HG03175 (cell line): ENCODE measurements at regions not wholly inside any gene's neighbourhood (a gene's known extent, or its start where the extent isn't known, plus 50 kb on each side); places are given as distances from the start of the nearest gene placed in this dataset.
"Not testable (repeated sequence)": the region's sequence is repeated elsewhere in the genome, so short reads cannot be mapped to it uniquely, and the experiment has no call there.

Experiments used
- ATAC-seq: cut with Tn5 transposase; IDR thresholded peaks from one replicate; pipeline ENCODE4 v1.9.1; 2021; ENCODE audit warnings: mild to moderate bottlenecking, moderate library complexity; ENCODE audit not compliant: unreplicated experiment

DNA sequence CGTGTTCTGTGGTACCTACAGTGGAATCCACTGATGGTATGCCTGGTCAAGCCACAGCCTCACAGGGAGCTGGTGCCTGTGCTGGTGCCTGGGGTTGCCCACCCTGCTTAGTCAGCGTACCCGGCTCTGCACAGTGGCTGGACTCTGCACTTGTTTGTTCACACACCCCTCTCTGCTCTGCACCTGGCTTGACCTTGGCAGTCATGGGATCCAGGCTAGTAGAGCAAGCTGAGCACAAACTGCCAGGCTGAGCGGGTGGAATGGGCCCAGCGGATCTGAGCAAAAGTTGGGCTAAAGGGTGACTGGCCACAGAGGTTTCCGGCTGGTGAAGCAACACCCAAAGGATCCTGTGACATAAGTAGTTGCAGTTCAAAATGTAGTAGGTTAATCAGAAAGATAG, 163.5 kb downstream of the CDH19 start:
- ATAC-seq: no peak

DNA sequence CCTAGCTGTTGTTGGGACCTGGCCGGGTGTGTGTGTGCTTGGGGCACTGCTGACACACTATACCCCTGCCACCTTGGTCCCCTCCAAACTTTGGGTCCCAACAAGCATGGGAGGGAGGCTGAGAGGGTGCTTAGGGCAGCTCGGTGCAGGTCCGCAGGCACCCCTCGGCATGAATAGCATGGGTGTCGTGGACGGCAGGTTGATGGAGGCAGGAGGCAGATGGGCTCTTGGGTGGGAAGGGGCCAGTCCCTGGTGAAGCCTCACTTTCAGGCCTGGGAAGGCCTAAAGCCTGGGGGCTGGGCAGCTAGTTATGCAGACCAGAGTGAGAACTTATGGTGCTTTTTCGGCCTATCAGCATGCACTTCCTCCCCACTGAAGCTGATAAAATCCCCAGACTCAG, 164.2 kb downstream of the CDH19 start:
- ATAC-seq: no peak

DNA sequence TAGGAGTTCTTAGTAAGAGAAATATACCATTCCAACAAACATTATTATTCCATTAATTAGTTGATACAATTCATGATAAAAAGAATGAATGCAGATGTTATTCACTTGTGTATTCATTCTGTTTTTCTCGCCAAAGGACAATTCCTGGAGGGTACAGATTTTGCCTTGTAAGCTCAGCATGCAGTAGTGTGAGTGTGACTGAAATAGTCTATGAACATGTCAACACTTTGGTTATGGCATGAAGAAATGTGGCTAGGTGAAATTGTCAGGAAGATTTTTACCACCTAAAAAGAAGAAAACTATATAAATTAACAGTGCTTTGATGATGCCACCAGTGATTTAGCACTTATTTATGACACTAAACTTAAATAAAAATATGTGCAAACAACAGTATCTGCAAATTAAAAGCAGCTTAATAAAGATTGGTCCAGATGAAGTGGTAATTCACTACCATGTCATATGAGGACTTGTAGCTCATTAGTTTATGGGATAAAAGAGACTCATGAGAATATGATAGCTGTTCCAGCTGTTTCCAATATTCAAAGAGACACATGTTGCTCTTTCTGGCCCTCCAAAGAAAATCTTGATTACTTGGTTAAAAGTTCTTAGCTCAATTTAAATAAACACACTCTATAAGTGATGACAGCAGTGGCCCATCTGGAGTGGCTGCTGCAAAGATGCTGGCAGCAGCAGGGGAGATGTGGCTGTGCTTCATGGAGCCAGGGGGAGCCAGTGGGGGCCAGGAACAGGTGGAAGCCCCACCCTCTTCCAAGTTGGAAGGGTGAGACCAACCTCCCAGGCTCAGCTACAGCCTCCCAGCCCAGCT, 165.0 kb downstream of the CDH19 start:
- no peak for ATAC-seq

DNA sequence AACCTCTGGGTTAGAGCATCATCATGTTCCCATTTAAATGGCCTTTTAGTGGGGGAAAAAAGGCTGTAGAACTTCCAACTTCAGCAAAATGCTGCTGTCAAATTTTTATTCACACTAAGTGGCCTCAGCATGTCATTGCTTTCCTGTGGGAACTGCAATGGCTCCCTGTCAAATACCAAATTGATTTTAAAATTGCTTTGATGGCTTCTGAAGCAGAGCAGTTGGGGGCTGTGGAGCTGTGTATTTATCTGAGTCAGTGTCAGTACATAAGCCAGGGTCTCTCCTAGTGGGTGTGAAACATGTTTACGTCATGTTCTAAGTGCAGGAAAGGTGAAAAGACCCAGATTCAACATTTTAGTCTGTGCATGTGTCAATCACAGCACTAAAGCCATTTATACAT, 171.3 kb downstream of the CDH19 start:
- no peak for ATAC-seq

DNA sequence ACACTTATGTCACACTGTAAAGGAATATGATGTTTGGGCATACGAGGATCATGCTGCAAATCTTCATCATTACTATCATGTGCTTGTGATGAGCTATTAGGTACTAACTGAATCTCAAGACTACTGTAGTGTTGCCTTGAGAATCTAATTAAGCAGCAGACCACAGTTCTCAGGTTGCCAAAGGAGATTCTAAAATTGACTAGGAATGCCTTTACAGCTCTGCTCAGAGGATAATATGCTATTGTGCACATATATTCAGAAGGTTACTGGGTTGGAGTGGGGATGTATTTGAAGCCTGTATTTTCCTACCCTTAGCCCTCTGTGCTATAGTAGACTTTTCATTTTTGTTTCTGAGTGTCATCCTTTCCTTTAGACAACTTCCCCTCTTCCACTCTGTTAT, 175.1 kb downstream of the CDH19 start:
- no peak for ATAC-seq

DNA sequence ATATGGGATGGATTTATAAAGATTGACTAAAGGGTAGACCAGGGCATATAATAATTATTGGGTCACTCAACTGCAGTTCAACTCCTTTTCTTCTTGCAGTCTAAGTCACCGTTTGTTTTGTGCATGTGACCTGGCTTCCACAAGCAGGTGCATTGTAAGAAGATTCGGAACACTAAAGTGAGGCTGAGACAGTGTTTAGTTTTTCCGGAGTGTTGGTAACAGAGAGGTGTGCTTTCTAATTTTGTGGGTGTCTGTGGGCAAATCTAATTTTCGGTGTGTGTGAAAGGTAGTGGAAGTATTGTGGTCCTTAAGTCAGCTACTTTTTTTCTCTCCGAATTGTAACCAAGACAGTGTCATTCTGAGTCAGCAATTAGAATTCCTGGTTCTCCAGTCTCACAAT, 184.5 kb downstream of the CDH19 start:
- ATAC-seq: no peak

DNA sequence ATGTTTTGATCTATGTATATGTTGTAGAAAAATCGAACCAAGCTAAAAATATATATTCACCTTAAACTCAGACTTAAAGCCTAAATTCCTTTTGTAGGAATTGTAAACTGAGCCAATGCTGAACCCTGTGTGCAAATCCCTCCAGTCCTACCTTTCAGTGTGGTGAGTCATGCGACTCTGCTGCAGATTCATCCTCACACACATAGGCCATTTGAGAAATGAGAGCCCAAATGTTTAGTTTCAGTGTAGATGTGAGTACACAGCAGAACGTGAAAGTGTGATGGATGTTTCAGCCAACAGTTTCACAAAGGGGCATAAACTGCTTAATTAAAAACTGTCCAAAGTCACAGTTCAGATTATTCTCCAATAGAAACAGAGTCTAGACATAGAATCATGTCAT, 193.2 kb downstream of the CDH19 start:
- ATAC-seq: no peak

DNA sequence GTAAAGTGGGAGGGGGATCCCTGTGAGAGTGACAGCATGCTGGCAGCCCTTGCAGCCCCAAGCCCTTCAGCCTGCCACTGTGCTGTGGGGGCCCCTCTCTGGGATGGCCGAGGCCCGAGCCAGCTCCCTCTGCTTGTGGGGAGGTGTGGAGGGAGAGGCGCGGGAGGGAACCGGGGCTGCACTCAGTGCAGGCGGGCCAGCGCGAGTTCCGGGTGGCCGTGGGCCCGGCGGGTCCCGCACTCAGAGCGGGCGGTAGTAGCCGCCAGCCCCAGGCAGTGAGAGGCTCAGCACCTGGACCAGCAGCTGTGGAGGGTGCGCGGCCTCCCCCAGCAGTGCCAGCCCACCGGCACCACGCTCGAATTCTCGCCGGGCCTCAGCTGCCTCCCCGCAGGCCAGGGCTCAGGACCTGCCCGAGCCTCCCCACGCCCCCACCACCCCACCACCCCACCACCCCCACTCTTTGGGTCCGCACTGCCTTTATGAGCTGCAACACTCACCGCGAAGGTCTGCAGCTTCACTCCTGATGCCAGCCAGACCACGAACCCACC, 208.1 kb downstream of the CDH19 start:
- no peak for ATAC-seq

DNA sequence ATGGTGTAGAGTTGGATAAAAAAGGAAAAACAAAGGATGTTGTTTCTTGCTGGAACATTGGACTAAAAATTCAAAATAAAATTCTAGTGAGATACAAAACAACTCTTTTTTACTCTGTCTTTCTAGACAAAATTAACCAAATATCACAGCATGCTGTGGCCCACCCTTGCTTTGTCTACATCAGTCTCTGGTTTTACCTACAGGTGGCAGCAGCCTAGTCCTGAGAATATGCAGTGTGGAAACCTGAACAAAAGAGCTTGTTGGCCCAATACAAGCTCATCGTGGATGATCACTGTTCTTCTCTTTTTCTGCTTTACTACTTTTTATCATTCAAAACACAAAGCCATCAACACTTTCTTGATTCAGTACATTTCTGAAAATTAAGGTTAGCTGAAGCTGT, 210.4 kb downstream of the CDH19 start:
- no peak for ATAC-seq

DNA sequence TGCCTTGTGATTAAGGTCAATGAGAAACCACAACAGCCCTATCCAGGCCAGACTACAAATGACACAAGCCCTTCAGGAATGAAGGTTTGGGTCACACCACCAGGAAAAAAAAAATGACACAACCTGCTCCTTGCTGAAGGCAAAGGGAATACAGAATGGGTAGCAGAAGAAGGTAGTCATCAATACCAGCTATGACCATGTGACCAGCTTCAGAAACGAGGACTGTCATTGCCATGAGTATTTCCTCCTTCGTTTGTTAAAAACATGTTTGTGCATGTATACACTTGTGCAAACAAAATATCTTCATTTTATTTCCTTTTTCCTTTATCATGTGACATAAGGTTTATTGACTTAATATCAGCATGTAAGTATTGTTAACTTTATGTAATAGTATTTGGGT, 226.6 kb downstream of the CDH19 start:
- ATAC-seq: no peak

DNA sequence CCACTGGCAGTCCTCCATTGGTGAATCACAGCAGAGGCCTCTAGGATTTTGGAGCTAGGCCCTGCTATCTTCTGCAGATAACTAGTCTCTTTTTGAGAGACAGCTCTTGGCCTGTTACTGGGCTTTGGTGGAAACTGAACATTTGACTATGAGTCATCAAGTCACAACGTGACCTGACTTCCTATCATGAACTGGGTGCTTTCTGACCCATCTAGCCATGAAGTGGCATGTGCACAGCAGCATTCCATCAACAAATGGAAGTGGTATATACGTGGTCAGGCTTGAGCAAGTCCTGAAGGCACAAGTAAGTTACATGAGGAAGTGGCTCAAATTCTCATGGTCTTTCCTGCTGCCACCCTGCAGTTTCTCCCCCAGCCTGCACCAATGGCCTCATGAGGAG, 228.5 kb downstream of the CDH19 start:
- not testable (repeated sequence) for ATAC-seq

DNA sequence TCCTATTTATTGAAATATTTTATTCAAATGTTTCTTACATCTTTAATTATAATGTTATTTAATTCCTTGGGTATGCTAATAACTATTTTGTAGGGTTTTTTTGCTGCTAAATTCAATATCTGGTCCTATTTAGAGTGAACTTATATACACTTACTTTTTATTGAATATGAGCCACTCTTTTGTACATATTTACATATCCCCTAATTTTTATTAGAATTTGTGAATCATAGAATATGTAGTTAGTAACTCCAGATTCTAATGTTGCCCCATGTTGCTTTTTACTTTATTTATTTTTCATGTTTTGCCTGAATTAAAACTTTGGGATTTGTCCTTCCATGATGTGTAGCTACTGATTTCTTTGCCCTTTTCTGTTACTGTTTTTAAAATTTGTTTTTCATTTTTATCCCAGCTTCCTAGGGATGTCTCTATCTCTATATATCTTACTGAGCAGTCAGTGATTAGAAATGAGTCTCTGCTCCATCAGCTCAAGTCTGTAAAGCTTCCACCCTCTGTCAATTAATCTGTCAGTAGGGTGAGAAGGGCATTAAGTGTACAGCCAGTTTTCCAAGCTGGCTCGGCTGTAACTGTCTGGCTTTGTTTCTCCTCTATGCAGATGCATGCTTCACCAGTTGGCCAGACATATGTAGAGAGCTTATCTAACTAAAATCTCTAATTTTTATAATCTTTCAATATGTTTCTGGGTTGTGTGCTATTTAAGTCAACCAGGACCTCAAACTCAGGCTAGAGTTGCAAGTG, 256.9 kb downstream of the CDH19 start:
- no peak for ATAC-seq

DNA sequence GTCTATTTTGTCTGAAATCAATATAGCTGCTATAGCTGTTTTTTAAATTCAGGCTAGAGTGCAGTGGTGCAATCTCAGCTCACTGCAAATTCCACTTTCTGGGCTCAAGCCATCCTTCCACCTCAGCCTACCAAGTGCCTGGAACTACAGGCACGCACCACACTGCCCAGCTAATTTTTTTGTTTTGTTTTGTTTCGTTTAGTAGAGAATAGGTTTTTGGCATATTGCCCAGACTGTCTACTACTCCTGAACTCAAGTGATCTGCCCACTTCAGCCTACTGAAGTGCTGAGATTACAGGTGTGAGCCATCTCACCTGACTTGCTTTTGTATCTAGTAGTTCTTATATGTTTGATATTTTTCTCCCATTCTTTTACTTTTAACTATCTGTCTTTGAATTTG, 259.7 kb downstream of the CDH19 start:
- no peak for ATAC-seq

DNA sequence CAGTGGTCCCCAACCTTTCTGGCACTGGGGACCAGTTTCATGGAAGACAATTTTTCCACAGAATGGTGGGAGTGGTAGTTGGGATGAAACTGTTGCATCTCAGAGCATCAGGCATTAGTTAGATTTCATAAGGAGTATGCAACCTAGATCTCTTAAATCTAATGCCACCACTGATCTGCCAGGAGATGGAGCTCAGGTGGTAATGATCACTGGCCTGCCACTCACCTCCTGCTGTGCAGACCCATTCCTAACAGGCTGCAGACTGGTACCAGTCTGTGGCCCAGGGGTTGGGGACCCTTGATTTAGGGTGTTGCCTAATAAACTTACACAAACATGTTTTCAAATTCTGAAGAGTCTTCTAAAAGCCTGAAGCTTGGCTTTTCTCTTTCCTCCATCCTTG, 261.3 kb downstream of the CDH19 start:
- no peak for ATAC-seq

DNA sequence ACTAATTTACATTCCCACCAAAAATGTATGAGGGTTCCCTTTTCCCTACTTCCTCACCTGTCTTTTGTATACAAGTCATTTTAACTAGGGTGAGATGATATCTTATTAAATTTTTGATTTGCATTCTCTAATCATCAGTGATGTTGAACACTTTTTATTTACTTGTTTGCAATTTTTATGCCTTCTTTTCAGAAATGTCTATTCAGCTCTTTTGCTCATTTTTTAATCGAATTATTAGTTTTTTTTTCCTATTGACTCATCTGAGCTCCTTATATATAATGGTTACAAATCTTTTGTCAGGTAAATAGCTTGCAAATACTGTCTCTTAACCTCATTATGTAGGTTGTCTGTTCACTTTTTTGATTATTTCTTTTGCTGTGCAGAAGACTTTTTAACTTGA, 269.4 kb downstream of the CDH19 start:
- ATAC-seq: no peak

DNA sequence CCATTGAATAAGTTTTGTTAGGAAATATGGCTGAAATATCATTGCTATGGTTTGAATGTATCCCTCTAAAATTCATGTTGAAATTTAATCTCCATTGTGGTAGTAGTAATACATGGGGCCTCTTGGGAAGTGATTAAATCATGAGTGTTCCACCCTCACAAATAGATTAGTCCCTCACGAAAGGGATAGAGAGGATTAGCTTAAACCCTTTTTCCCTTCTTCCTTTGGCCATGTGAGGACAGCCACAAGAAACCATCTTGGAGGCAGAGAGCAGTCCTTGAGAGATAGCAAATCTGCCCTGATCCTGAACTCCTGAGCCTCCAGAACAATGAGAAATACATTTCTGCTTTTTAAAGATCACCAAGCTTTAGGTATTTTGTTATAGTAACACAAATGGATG, 274.2 kb downstream of the CDH19 start:
- ATAC-seq: no peak

DNA sequence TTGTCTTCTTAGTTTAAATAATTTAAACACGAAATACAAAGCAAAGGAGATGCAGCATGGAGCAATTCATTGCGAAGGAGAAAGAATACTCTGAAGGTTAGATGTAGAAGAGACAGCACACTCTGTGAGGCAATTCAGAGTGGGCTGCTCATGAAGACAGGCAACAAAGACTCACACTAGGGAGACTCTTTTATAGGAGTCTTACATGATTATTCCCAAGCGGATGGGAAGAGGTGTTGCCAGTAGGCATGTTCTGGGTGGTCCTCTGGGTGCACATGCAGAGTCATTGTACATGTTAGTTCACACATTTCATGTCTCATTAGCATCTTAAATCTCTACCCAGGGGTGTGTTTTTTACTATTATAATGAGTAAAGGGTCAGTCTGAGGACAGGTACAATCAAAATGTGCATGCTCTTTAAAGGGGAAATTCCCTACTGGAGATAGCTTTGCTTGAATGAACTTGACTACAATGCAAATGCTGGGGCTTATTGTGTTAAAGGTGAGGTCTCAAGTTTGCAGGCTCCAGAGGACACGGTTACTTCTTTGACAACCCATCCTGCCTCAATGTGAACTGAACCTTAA, 275.5 kb downstream of the CDH19 start:
- no peak for ATAC-seq

DNA sequence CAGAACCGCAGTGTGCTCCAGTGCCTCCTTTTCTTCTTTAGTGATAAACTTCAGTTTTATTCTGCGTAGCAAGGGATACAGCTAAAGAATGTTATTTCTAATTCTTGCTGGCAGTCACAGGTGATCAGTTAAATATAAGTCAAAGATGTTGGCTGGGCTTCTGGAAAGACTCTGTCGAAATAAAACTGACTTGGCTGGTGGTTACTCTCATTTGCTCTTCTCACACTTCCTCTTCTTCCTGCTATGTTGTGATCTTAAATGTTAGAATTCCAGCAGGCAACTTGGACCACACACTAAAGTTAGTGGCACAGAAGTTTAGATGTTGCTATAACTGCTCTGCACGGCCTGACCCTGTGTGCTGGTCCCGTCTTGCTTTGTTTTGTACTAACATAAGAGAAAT, 278.6 kb downstream of the CDH19 start:
- ATAC-seq: no peak

DNA sequence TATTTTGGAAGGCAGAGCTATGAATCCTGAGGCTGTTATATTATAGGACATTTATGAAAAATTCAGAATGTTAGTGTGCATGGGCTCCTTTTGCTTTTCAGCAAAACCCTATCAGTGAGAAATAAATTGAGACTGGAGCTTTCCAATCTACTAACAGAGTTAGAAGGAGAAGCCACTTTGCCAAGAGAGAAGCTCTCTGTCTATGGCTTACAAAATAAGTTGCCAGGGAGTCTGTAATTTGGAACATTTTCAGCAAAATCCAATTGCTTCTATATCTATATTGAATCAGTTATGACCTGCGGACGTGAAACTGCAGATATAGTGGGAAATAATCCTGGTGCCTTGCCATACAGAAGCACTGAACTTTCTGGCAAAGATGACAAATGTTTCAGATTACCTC, 279.3 kb downstream of the CDH19 start:
- ATAC-seq: no peak

DNA sequence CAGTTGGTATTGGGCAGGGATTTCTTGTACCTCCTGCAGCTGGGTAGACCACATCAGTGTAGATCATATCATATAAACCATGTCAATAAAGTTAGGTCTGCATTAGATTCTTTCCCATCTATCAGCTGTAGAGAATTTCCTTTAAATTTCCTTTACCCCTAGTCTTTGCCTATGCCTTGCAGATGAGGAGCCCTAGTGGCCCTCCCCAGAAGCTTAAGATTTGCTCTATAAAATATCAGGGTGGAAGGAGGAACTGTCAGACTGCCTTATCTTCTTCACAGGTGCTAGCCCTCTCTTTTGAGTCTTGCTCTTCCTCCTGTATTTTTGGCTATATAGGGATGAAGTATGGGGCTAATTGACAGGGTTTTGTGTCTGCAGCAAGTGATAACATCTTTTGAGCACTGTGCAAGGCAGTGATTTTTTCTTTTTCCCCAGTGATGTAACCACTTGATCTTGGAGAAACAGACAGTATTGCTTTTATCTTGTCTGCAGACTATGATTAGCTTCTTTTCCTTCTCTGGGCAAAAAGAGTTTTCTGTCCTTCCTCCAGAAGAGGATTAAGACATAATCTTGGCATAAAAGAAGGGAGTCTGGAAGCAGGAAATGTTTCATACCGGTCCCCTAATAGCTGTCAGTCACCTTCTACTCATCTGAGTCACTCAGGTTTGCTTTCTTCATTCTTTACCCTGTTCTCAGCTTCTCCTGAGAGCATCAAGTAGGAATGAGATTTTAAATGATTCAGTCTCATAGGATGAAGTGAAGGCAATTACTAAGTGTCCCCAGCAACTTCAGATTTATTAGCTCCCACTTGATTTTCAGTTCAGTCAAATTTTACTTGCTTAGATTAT, 286.4 kb downstream of the CDH19 start:
- no peak for ATAC-seq

DNA sequence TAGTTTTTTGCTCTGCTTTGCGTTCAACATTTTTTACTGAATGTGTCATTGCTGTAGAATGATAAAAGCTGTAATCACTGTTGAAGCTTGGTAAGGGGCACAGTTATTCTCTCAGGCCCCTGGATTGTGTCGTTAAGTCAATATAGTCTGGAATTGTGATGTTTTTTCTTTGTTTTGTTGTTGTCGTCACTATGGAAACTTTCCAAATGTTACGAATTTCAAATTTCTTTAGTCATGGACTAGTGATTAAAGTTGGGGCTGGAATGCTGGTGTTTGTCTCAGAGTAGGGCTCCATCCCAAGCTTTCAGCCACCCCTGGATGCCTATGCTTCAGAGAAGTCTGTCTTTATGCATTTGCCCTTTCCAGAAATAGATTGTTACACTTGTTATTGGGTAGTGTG, 287.2 kb downstream of the CDH19 start:
- no peak for ATAC-seq
